Esophagus (tissue), 2 donors: ENCODE measurements at regions not wholly inside any gene's neighbourhood (a gene's known extent, or its start where the extent isn't known, plus 50 kb on each side); places are given as distances from the start of the nearest gene placed in this dataset.

ENCODE experiments used
- H3K27ac ChIP-seq, 2 donors: one replicate each; pipeline ENCODE4 v1.5.1; 2013; ENCODE audit warnings: low read depth in 2 of 2, mild to moderate bottlenecking in 2 of 2, inconsistent platforms in 1 of 2, low read length in 1 of 2, moderate library complexity in 1 of 2
- H3K27me3 ChIP-seq, 2 donors: one replicate each; pipeline ENCODE4 v1.6.1; 2013; ENCODE audit warnings: low read length in 2 of 2, control low read depth in 1 of 2, mild to moderate bottlenecking in 1 of 2; ENCODE audit not compliant: insufficient read depth in 2 of 2, control insufficient read depth in 1 of 2
- H3K36me3 ChIP-seq, 2 donors: one replicate each; pipeline ENCODE4 v1.6.1; 2013; ENCODE audit warnings: low read length in 1 of 2; ENCODE audit not compliant: control insufficient read depth in 2 of 2, insufficient read depth in 2 of 2
- H3K4me1 ChIP-seq, 2 donors: one replicate each; pipeline ENCODE4 v1.6.1; 2013; ENCODE audit warnings: low read length in 1 of 2; ENCODE audit not compliant: control insufficient read depth in 2 of 2, insufficient read depth in 2 of 2
- H3K4me3 ChIP-seq, 2 donors: one replicate each; pipeline ENCODE4 v1.5.1; 2013; ENCODE audit warnings: low read length in 2 of 2, mild to moderate bottlenecking in 2 of 2, low read depth in 1 of 2, moderate library complexity in 1 of 2
- H3K9me3 ChIP-seq, 2 donors: one replicate each; pipeline ENCODE4 v1.6.1; 2013; ENCODE audit warnings: mild to moderate bottlenecking in 2 of 2, low read depth in 1 of 2, low read length in 1 of 2, moderate library complexity in 1 of 2; ENCODE audit not compliant: control insufficient read depth in 2 of 2, insufficient read depth in 1 of 2
- whole genome bisulfite sequencing, 2 donors: extraction: QIAGEN DNeasy Blood & Tissue Kit; methylation state at CpG; one replicate each; pipeline ENCODE4 v1.1.7; 2013; 5-methylcytosine and 5-hydroxymethylcytosine counted together
- donor health status: healthy with polysubstance abuse.
- donor health status: Bipolar disorder and iron deficiency.

DNA sequence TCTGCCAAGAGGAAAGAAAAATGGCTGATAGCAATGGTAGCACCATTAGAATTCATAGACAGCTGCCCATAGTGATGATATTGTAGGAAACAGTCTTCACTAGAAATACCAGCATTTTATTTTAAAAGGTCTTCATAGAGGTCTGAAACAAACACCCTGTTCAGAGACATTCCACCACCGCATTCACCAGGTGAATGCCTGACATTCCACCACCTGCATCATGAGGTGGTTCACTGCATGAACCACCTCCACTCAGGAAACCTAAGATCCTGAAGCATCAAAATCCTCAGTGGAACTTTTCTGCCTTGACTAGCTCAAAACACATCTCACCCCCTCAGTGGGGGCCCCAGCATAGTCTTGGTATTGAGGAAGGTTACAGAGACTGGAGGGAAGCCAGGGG is 91.5 kb upstream of the COX10 start:
- WGBS, 2 donors, result 81 to 100% methylated on average over 1 of the region's 1 CpG
- Histone ChIP-seq H3K27me3 (no peaks in the 10 kb centered on the region), H3K36me3 (no peaks in the 10 kb centered on the region), H3K9me3 (no peaks in the 10 kb centered on the region), H3K4me1 (no peaks in the 10 kb centered on the region), H3K4me3 (no peak overlapping the region), H3K27ac (no peak overlapping the region)

DNA sequence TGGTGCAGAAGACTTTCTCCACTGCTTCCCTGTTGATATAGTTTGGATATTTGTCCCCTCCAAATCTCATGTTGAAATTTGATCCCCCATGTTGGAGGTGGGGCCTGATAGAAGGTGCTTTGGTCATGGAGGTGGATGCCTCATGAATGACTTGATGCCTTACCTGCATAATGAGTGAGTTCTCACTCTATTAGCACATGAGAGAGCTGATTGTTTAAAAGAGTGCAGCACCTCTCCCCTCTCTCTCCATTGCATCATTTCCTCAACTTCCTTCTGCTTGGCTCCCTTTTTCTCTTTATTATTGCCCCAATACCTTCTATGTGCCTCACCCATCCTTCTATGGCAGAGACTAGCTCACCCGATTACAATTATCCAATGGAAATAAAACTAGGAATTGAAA is 90.8 kb upstream of the COX10 start:
- H3K4me3 ChIP-seq, result no peak overlapping the region
- no peaks in the 10 kb centered on the region for H3K36me3 ChIP-seq
- H3K27me3 ChIP-seq, result no peaks in the 10 kb centered on the region
- H3K9me3 ChIP-seq, result no peaks in the 10 kb centered on the region
- H3K4me1 ChIP-seq, result no peaks in the 10 kb centered on the region
- 97% methylated on average over 1 of the region's 1 CpG for WGBS, 2 donors
- H3K27ac ChIP-seq, result no peak overlapping the region

GRCh38 chr17:13981881-13982280 is 87.4 kb upstream of the COX10 start:
- WGBS, 2 donors, result 50 to 70% methylated on average over 3 of the region's 3 CpGs
- H3K9me3 ChIP-seq, result no peaks in the 10 kb centered on the region
- H3K27me3 ChIP-seq, result no peaks in the 10 kb centered on the region
- H3K36me3 ChIP-seq, result no peaks in the 10 kb centered on the region
- H3K4me3 ChIP-seq, result no peak overlapping the region
- H3K27ac ChIP-seq, result no peak overlapping the region
- H3K4me1 ChIP-seq, result no peaks in the 10 kb centered on the region

DNA sequence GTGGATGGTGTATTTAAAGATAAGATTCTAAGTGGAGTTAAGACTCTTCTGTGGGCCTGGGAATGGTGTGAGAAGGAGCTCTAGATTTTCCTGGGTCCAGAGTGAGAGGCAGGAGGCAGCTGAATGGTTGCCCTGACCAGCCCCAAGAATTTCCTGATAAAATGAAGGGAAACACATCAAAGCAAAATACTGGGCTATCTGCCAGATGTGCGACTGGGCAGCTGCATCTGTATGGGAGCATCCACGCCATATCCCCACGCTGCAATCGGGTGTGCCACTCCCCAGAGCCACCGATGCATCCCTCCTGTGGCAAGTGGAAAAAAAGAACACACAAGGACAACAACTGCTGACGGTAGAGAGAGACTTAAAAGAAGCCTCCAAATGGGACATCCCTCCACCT is 84.3 kb upstream of the COX10 start:
- peaks cover 0 to 1% of the 10 kb centered on the region in 2 donors for H3K36me3 ChIP-seq
- H3K4me1 ChIP-seq, result no peaks in the 10 kb centered on the region
- no peaks in the 10 kb centered on the region for H3K27me3 ChIP-seq
- no peak overlapping the region for H3K27ac ChIP-seq
- WGBS, 2 donors, result 52 to 55% methylated on average over 6 of the region's 6 CpGs
- no peaks in the 10 kb centered on the region for H3K9me3 ChIP-seq
- H3K4me3 ChIP-seq, result no peak overlapping the region

GRCh38 chr17:13986855-13987254 is 82.4 kb upstream of the COX10 start:
- WGBS, 2 donors, result 70 to 82% methylated on average over 4 of the region's 4 CpGs
- Histone ChIP-seq H3K9me3 (no peaks in the 10 kb centered on the region), H3K27me3 (no peaks in the 10 kb centered on the region), H3K4me1 (no peaks in the 10 kb centered on the region), H3K4me3 (no peak overlapping the region), H3K27ac (no peak overlapping the region), H3K36me3 (peaks cover 0 to 1% of the 10 kb centered on the region in 2 donors)

DNA sequence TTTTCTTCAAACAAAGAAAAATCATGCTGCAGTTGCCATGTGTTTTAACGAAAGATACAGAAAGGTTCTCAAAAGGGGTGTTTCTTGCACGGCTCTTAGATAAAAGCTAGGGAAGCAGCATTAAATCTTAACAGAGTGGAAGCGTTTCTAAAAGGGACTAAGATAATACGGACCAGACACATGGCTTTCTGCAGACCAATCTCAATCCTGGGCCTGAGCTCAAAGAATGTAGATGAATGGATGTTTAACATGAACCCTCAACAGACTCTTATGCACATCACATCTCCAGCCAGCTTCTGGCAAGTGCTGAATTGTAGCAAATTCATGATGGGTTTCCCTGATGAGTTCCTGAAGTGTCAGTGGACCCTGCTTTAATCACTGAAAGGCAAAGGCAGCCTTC is 80.2 kb upstream of the COX10 start:
- peaks cover 0 to 1% of the 10 kb centered on the region in 2 donors for H3K36me3 ChIP-seq
- no peak overlapping the region for H3K4me3 ChIP-seq
- 89 to 91% methylated on average over 4 of the region's 4 CpGs for WGBS, 2 donors
- no peaks in the 10 kb centered on the region for H3K9me3 ChIP-seq
- H3K4me1 ChIP-seq, result no peaks in the 10 kb centered on the region
- H3K27ac ChIP-seq, result no peak overlapping the region
- no peaks in the 10 kb centered on the region for H3K27me3 ChIP-seq

GRCh38 chr17:13993106-13993505 is 76.2 kb upstream of the COX10 start:
- Histone ChIP-seq H3K4me3 (no peak overlapping the region), H3K27ac (no peak overlapping the region), H3K27me3 (no peaks in the 10 kb centered on the region), H3K4me1 (no peaks in the 10 kb centered on the region), H3K9me3 (no peaks in the 10 kb centered on the region), H3K36me3 (peaks cover 0 to 1% of the 10 kb centered on the region in 2 donors)
- 76 to 78% methylated on average over 6 of the region's 6 CpGs for WGBS, 2 donors

DNA sequence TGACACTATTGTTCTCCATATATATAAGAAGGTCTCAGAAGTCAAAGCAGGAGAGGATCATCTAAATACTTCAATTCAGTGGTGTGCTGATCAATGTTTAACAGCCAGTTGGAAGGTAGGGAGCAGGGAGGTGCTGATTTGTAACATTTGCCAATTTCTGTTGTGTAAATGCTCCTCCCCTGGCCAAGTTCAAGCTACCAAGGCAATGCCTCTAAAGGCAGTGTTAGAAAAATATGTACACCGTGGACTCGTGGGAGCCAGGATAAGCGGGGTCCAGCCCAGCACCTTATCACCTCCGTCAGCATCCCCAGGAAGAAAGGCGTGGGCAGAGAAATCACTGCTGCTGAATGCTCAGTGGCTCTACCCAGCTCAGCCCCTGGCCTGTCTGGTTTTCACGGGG is 75.3 kb upstream of the COX10 start:
- Histone ChIP-seq H3K27ac (no peak overlapping the region), H3K4me3 (no peak overlapping the region), H3K27me3 (no peaks in the 10 kb centered on the region), H3K4me1 (no peaks in the 10 kb centered on the region), H3K36me3 (peaks cover 0 to 1% of the 10 kb centered on the region in 2 donors), H3K9me3 (no peaks in the 10 kb centered on the region)
- WGBS, 2 donors, result 91 to 92% methylated on average over 6 of the region's 6 CpGs

DNA sequence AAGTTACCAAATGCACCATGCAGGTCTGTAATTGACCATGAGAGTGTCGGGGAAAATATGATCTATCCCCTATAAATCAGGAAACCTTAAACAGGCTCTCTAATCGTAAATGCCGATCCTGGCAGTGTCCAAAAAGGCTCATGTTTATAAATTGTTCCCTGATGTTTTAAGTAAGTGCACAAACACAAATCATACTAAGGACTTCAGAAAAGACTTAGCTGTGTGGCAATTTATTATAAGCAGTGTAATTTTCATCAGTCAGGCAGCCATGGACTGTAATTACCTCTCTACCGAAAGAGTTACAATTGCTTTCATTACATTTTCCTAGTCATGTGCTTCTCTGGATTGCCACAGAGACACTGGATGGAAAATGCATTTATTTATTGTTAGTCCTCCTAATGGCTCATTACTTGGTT is 73.4 kb upstream of the COX10 start:
- H3K4me1 ChIP-seq, result no peaks in the 10 kb centered on the region
- no peak overlapping the region for H3K4me3 ChIP-seq

GRCh38 chr17:13996276-13996675 is 73.0 kb upstream of the COX10 start:
- peaks cover 0 to 4% of the 10 kb centered on the region in 2 donors for H3K9me3 ChIP-seq
- no peak overlapping the region for H3K27ac ChIP-seq
- no peak overlapping the region for H3K4me3 ChIP-seq
- no peaks in the 10 kb centered on the region for H3K4me1 ChIP-seq
- no peaks in the 10 kb centered on the region for H3K36me3 ChIP-seq
- 72 to 77% methylated on average over 7 of the region's 7 CpGs for WGBS, 2 donors
- no peaks in the 10 kb centered on the region for H3K27me3 ChIP-seq

More for the DNA sequence above, 73.4 kb upstream of the COX10 start:
- no peaks in the 10 kb centered on the region for H3K27me3 ChIP-seq
- H3K27ac ChIP-seq, result no peak overlapping the region
- peaks cover 0 to 4% of the 10 kb centered on the region in 2 donors for H3K9me3 ChIP-seq
- 58 to 63% methylated on average over 4 of the region's 4 CpGs for WGBS, 2 donors
- H3K36me3 ChIP-seq, result no peaks in the 10 kb centered on the region
